Liver (tissue), 7 donors: ENCODE measurements at regions not wholly inside any gene's neighbourhood (a gene's known extent, or its start where the extent isn't known, plus 50 kb on each side); places are given as distances from the start of the nearest gene placed in this dataset.

Experiments
- DNase-seq: peaks from one replicate; pipeline ENCODE4 v3.0.0-alpha.2; 2017; ENCODE audit warnings: low spot score
- H3K27ac ChIP-seq, 2 donors: one replicate each; pipeline ENCODE4 v1.7.0; 2013; ENCODE audit warnings: inconsistent platforms in 2 of 2, low read length in 2 of 2, control low read depth in 1 of 2, low read depth in 1 of 2, mild to moderate bottlenecking in 1 of 2
- H3K27me3 ChIP-seq, 4 donors: one replicate each; pipeline versions ENCODE4 v1.6.1 to v1.7.0; 2013; ENCODE audit warnings: low read length in 3 of 4, inconsistent platforms in 1 of 4, mild to moderate bottlenecking in 1 of 4, moderate library complexity in 1 of 4; ENCODE audit not compliant: control insufficient read depth in 4 of 4, insufficient read depth in 4 of 4
- H3K36me3 ChIP-seq, 4 donors: one replicate each; pipeline versions ENCODE4 v1.6.1 to v1.7.0; 2013; ENCODE audit warnings: low read length in 3 of 4, mild to moderate bottlenecking in 3 of 4, low read depth in 1 of 4, moderate library complexity in 1 of 4; ENCODE audit not compliant: control insufficient read depth in 4 of 4, insufficient read depth in 3 of 4
- H3K4me1 ChIP-seq, 4 donors: one replicate each; pipeline versions ENCODE4 v1.6.1 to v1.7.0; 2013; ENCODE audit warnings: low read length in 3 of 4, mild to moderate bottlenecking in 3 of 4, moderate library complexity in 1 of 4; ENCODE audit not compliant: control insufficient read depth in 4 of 4, insufficient read depth in 4 of 4
- H3K4me3 ChIP-seq, 3 donors: one replicate each; pipeline versions ENCODE4 v1.6.1 to v1.7.0; 2013; ENCODE audit warnings: low read length in 3 of 3, control low read depth in 1 of 3, low read depth in 1 of 3, mild to moderate bottlenecking in 1 of 3
- H3K9ac ChIP-seq, 2 donors: one replicate each; pipeline ENCODE4 v1.7.0; 2013; ENCODE audit warnings: low read length in 2 of 2, mild to moderate bottlenecking in 2 of 2, moderate library complexity in 2 of 2, control low read depth in 1 of 2, low read depth in 1 of 2
- H3K9me3 ChIP-seq, 4 donors: one replicate each; pipeline versions ENCODE4 v1.6.1 to v1.7.0; 2013; ENCODE audit warnings: low read length in 3 of 4; ENCODE audit not compliant: control insufficient read depth in 4 of 4
- ATF3 ChIP-seq: IDR thresholded peaks from 2 replicates; pipeline ENCODE4 v1.6.1; 2016; ENCODE audit warnings: antibody characterized with exemption
- EGR1 ChIP-seq, 2 donors: IDR thresholded peaks; 2 replicates each; pipeline ENCODE4 v1.6.1; 2016 to 2018; ENCODE audit warnings: antibody characterized with exemption in 2 of 2, low read depth in 2 of 2
- FOXA2 ChIP-seq: IDR thresholded peaks from 2 replicates; pipeline ENCODE4 v1.6.1; 2016; ENCODE audit warnings: antibody characterized with exemption
- RAD21 ChIP-seq, 2 donors: IDR thresholded peaks; 2 replicates each; pipeline ENCODE4 v1.6.1; 2016; ENCODE audit warnings: antibody characterized with exemption in 2 of 2, mild to moderate bottlenecking in 2 of 2
- YY1 ChIP-seq: IDR thresholded peaks from 2 replicates; pipeline ENCODE4 v1.6.1; 2016; ENCODE audit warnings: antibody characterized with exemption, mild to moderate bottlenecking
- WGBS: extraction: QIAGEN DNeasy Blood & Tissue Kit; methylation state at CpG from one replicate; pipeline ENCODE4 v1.1.7; 2013; 5-methylcytosine and 5-hydroxymethylcytosine counted together
- TF ChIP-seq, protein P1 (sequence below): IDR thresholded peaks from 2 replicates; pipeline ENCODE4 v1.6.1; 2016; ENCODE audit warnings: antibody characterized with exemption
- TF ChIP-seq, protein P2 (sequence below): IDR thresholded peaks from 2 replicates; pipeline ENCODE4 v1.6.1; 2016; ENCODE audit warnings: antibody characterized with exemption, mild to moderate bottlenecking
- donor health status: healthy.
- donor health status: healthy.
- donor health status: healthy.
- donor health status: healthy.

DNA sequence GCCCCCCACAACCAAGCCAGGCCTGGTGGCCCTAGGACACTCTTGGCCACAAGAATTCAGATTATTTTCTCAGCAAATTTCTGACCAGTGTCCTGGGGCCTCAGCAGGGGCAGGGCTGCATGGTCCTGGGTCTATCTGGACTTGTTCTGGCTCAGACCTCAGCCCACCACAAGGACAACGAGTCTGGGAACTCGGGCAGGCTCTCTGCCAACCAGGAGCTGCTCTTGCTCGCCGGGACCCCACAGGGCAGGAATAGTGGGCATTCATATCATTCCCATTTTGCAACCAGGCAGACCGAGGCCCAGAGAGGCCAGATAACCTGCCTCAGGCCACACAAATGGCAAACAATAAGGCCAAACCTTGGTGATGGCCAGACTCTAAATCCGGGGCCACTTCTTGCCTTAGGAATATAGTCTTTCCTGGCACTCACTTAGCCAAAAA lies 75.4 kb upstream of the WNT7B start:
- Histone ChIP-seq H3K9ac (peak overlapping the region in 1 of 2 donors; percentile 17), H3K9me3 (no peaks in the 10 kb centered on the region), H3K4me1 (peaks cover 8 to 47% (median 38%) of the 10 kb centered on the region in 4 donors), H3K4me3 (no peak overlapping the region), H3K27ac (peak overlapping the region; percentile 88 to 89), H3K36me3 (no peaks in the 10 kb centered on the region), H3K27me3 (no peaks in the 10 kb centered on the region)
- 65% methylated on average over 6 of the region's 6 CpGs for WGBS
- no peak for TF ChIP-seq FOXA2
- TF ChIP-seq YY1 = no peak
- TF ChIP-seq ATF3 = no peak
- TF ChIP-seq, protein P1, sequence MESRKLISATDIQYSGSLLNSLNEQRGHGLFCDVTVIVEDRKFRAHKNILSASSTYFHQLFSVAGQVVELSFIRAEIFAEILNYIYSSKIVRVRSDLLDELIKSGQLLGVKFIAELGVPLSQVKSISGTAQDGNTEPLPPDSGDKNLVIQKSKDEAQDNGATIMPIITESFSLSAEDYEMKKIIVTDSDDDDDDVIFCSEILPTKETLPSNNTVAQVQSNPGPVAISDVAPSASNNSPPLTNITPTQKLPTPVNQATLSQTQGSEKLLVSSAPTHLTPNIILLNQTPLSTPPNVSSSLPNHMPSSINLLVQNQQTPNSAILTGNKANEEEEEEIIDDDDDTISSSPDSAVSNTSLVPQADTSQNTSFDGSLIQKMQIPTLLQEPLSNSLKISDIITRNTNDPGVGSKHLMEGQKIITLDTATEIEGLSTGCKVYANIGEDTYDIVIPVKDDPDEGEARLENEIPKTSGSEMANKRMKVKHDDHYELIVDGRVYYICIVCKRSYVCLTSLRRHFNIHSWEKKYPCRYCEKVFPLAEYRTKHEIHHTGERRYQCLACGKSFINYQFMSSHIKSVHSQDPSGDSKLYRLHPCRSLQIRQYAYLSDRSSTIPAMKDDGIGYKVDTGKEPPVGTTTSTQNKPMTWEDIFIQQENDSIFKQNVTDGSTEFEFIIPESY = no peak
- TF ChIP-seq, protein P2, sequence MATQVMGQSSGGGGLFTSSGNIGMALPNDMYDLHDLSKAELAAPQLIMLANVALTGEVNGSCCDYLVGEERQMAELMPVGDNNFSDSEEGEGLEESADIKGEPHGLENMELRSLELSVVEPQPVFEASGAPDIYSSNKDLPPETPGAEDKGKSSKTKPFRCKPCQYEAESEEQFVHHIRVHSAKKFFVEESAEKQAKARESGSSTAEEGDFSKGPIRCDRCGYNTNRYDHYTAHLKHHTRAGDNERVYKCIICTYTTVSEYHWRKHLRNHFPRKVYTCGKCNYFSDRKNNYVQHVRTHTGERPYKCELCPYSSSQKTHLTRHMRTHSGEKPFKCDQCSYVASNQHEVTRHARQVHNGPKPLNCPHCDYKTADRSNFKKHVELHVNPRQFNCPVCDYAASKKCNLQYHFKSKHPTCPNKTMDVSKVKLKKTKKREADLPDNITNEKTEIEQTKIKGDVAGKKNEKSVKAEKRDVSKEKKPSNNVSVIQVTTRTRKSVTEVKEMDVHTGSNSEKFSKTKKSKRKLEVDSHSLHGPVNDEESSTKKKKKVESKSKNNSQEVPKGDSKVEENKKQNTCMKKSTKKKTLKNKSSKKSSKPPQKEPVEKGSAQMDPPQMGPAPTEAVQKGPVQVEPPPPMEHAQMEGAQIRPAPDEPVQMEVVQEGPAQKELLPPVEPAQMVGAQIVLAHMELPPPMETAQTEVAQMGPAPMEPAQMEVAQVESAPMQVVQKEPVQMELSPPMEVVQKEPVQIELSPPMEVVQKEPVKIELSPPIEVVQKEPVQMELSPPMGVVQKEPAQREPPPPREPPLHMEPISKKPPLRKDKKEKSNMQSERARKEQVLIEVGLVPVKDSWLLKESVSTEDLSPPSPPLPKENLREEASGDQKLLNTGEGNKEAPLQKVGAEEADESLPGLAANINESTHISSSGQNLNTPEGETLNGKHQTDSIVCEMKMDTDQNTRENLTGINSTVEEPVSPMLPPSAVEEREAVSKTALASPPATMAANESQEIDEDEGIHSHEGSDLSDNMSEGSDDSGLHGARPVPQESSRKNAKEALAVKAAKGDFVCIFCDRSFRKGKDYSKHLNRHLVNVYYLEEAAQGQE = no peak
- TF ChIP-seq RAD21 (IDR thresholded peaks at IDR 0.05) = no peak
- DNase-seq = no peak

- Histone ChIP-seq H3K27me3 (no peaks in the 10 kb centered on the region), H3K36me3 (no peaks in the 10 kb centered on the region), H3K4me1 (peaks cover 8 to 48% (median 37%) of the 10 kb centered on the region in 4 donors), H3K27ac (peak overlapping the region; percentile 88 to 89), H3K9me3 (no peaks in the 10 kb centered on the region), H3K9ac (peak overlapping the region; percentile 37 to 62), H3K4me3 (peak overlapping the region; percentile 32 to 85 (median 46))
- TF ChIP-seq YY1 (no peak), EGR1 (IDR thresholded peaks at IDR 0.05; ENCODE audit: low read depth in 2 of 2) (peak in 1 of 2 donors; percentile 30)
- TF ChIP-seq, protein P2 = no peak
- DNase-seq = no peak
- WGBS = 9% methylated on average over 26 of the region's 26 CpGs
These were observed 76.0 kb upstream of the WNT7B start for GRCh38 chr22:46052801-46053562.
